Activated T-helper 1 cell treated with anti-CD3 and anti-CD28 coated beads, Interleukin-12 subunit alpha, Interleukin-12 subunit beta, Interleukin-2, Interleukin-4 antibody, amounts not matched to agents 30 ng/mL and 10 ng/mL and 1 ng/mL, durations not matched to agents 14 hours and 24 hours and 36 hours (primary cell): ENCODE measurements at regions not wholly inside any gene's neighbourhood (a gene's known extent, or its start where the extent isn't known, plus 50 kb on each side); places are given as distances from the start of the nearest gene placed in this dataset.

Experiments used
- DNase-seq: peaks from one replicate; pipeline ENCODE4 v3.0.0; 2021; ENCODE audit warnings: low spot score
- H3K27ac Mint-ChIP-seq: one replicate; pipeline ENCODE4 v1.8.0; 2021; ENCODE audit warnings: mild to moderate bottlenecking, mixed read lengths
- H3K27me3 Mint-ChIP-seq: one replicate; pipeline ENCODE4 v1.8.0; 2022; ENCODE audit warnings: mild to moderate bottlenecking, moderate library complexity, mixed read lengths; ENCODE audit not compliant: insufficient read depth
- H3K36me3 Mint-ChIP-seq: one replicate; pipeline ENCODE4 v1.8.0; 2021; ENCODE audit warnings: low read depth, mixed read lengths
- H3K4me1 Mint-ChIP-seq: one replicate; pipeline ENCODE4 v1.8.0; 2021; ENCODE audit warnings: low read depth, mixed read lengths
- H3K4me3 Mint-ChIP-seq: one replicate; pipeline ENCODE4 v1.8.0; 2021; ENCODE audit warnings: mild to moderate bottlenecking, moderate library complexity, mixed read lengths
- H3K9me3 Mint-ChIP-seq: one replicate; pipeline ENCODE4 v1.8.0; 2021; ENCODE audit warnings: mixed read lengths
- intact Hi-C: fragments of 100-400 bp; cut with micrococcal nuclease; formaldehyde crosslinking; loops from one replicate; pipeline ENCODE4 v1.15.1; 2024

DNA sequence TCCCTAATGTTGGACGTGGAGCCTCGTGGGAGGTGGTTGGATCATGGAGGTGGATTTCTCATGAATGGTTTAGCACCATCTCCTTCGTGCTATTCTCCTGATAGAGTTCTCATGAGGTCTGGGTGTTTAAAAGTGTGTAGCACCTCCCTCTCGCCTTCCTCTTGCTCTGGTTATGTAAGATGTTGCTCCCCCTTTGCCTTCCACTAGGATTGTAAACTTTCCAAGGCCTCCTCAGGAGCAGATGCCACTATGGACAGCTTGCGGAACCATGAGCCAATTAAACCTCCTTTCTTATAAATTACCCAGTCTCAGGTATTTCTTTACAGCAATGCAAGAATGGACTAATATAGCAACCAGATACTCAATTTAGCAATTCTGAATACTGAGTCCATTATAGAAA is 82.4 kb upstream of the PELI1 start:
- Mint-ChIP-seq H3K4me1 (peaks cover 59% of the 10 kb centered on the region), H3K27me3 (peaks cover 4% of the 10 kb centered on the region)
- intact Hi-C loops = loop anchor here (5.0 kb wide), 1 partner anchor 36 kb away; no protein-coding TSS in a partner anchor

DNA sequence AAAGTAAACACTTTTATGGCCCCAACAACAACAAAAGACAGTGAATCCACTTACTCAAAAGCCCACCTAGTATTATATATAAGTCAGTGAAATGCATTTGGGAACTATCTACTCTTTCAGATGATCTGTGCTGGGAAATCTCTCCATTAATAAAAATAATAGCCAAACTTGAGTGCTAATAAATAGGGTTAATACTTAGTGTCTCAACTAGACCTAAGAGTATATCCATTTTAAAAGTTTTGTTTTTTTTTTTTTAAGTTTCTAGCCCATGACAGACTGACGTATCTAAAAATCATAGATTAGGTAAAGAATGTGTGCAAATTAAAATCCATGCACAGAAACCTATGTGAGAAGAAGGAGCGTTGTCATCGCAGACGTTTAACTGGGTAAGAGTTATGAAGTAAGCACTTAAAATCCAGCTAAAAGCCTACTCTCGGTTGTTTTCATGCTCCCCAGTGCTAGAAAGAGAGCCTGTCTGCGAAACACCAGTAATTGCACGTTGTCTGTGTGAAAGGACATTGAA is 83.4 kb upstream of the PELI1 start:
- H3K36me3 Mint-ChIP-seq = peaks cover 12% of the 10 kb centered on the region
- H3K27ac Mint-ChIP-seq = no peak overlapping the region

More for the DNA sequence above, 82.4 kb upstream of the PELI1 start:
- Mint-ChIP-seq H3K4me3 (no peak overlapping the region), H3K27ac (no peak overlapping the region), H3K9me3 (peaks cover 3% of the 10 kb centered on the region), H3K36me3 (peaks cover 10% of the 10 kb centered on the region)
- no peak for DNase-seq

DNA sequence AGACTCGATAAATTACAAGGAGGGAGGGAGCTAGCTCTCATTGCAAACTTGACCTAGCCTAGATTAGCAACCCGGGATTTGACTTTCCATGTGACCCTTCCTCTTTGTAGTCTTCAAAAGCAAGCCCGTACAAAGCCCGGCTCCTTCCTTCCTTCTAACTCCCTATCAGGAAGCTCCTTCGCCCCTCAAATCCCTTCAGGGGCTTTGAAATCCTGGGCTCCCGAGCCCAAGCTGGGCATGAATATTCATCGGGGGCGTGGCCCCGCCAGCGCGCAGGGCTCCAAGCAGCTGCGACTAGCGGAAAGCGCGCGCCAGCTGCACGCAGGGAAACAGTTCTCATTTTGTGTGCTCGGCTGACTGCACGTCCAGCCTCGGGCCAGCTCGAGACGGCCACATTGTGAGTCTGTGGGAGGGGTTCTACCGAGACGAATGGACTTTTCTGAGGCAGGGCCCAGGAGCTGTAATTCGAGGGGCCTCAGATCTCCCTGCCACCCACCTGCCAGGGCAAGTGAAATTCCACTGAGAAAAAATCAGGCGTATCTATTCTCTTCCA is 84.0 kb upstream of the PELI1 start:
- peaks cover 9% of the 10 kb centered on the region for H3K36me3 Mint-ChIP-seq
- H3K4me1 Mint-ChIP-seq = peaks cover 44% of the 10 kb centered on the region
- intact Hi-C loops = loop anchor here (1.0 to 5.0 kb wide), 4 partner anchors 13 to 97 kb away; no protein-coding TSS in a partner anchor
- DNase-seq = peak; percentile 54
- peaks cover 3% of the 10 kb centered on the region for H3K9me3 Mint-ChIP-seq
- H3K4me3 Mint-ChIP-seq = peak overlapping the region; percentile 80
- peak overlapping the region; percentile 86 for H3K27ac Mint-ChIP-seq
- peaks cover 7% of the 10 kb centered on the region for H3K27me3 Mint-ChIP-seq

More for the DNA sequence above, 83.4 kb upstream of the PELI1 start:
- DNase-seq = no peak
- H3K9me3 Mint-ChIP-seq = peaks cover 3% of the 10 kb centered on the region
- H3K27me3 Mint-ChIP-seq = peaks cover 7% of the 10 kb centered on the region
- H3K4me1 Mint-ChIP-seq = peaks cover 48% of the 10 kb centered on the region
- peak overlapping the region; percentile 80 for H3K4me3 Mint-ChIP-seq
- intact Hi-C loops = loop anchor here (1.0 to 5.0 kb wide), 4 partner anchors 13 to 98 kb away; no protein-coding TSS in a partner anchor

DNA sequence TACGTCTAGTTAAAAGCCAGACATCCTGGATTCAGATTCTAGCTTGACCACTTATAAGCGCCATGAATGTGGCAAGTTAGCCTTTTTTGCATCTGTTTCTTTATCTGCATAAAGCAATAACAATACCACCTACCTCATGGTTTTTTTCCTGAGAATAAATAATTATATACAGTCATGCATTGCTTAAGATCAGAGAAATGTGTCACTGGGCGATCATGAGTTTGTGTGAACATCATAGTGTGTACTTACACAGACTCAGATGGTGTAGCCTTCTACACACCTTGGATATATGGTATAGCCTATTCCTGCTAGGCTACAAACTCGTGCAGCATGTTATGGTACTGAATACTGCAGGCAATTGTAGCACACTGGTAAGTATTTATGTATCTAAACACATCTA is 84.7 kb upstream of the PELI1 start:
- peaks cover 6% of the 10 kb centered on the region for H3K36me3 Mint-ChIP-seq
- no peaks in the 10 kb centered on the region for H3K9me3 Mint-ChIP-seq
- peaks cover 7% of the 10 kb centered on the region for H3K27me3 Mint-ChIP-seq
- intact Hi-C loops = loop anchor here (1.0 to 5.0 kb wide), 4 partner anchors 14 to 96 kb away; no protein-coding TSS in a partner anchor
- H3K27ac Mint-ChIP-seq = peak overlapping the region; percentile 86
- peaks cover 43% of the 10 kb centered on the region for H3K4me1 Mint-ChIP-seq
- H3K4me3 Mint-ChIP-seq = peak overlapping the region; percentile 80
- no peak for DNase-seq

DNA sequence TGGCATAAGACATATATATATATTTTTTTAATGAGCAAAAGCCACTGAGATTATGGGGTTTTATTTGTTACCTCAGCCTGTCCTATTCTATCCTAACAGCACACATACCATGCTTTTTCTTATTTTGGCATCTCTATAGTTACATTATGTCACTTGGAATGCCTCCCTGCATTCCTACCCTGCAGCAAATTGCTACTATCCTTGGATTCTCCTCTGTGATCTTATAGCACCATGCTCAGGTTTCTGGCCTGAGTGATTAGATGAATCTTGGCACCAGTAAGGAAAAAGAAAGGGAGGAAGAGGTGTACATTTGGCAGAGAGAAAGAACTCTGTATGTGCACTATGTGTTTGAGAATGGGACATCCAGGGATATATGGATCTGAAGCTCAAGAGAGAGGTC is 86.3 kb upstream of the PELI1 start:
- intact Hi-C loops = no loop called here
- no peak for DNase-seq
- H3K9me3 Mint-ChIP-seq = no peaks in the 10 kb centered on the region
- peaks cover 7% of the 10 kb centered on the region for H3K27me3 Mint-ChIP-seq
- H3K4me3 Mint-ChIP-seq = no peak overlapping the region
- H3K4me1 Mint-ChIP-seq = peaks cover 28% of the 10 kb centered on the region
- H3K36me3 Mint-ChIP-seq = peaks cover 7% of the 10 kb centered on the region
- H3K27ac Mint-ChIP-seq = no peak overlapping the region

DNA sequence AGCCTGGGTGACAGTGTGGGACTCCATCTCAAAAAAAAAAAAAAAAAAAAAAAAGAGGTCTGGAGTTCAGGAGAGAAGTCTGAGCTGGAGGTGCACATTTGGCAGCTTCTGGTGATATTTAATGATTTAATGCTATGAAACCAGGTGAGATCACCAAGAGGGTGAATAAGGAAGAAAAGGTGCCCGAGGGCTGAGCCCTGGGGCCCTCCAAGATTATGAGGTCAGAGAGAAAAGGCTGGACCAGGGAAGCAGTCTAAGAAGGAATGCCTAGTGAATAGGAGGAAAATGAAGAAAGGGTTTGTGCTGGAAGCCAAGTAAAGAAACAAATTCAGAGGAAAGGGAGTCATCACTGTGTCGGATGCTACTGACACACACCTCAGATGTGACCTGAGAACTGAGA is 88.0 kb upstream of the PELI1 start:
- Mint-ChIP-seq H3K27me3 (peaks cover 7% of the 10 kb centered on the region), H3K4me3 (no peak overlapping the region), H3K27ac (no peak overlapping the region), H3K4me1 (peaks cover 25% of the 10 kb centered on the region), H3K9me3 (no peaks in the 10 kb centered on the region), H3K36me3 (peaks cover 9% of the 10 kb centered on the region)
- intact Hi-C loops = no loop called here
- DNase-seq = no peak

DNA sequence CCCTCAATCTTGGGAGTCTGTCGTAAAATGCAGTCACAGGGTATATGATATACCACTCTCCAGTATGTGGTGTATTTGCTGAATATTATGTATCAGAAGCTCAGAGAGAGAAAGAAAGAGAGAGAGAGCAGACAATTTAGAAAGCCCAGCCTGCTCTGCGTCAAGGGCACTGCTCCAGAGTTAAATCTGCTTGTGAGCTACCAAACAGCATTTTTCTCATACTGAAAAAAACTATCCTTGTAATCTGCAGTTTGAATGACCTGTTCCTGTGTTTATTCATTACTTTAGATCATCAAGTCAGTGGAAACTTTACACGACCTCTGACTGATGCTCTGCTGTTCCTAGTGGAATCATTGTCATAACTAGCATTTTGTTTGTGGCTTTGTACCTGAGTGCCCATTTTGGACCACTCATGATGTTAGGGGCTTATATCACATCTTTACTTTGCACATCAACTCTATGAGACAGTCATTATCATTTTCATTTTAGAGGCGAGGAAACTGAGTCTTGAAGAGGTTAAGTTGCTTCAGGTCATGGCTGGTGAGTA is 89.2 kb upstream of the PELI1 start:
- H3K4me3 Mint-ChIP-seq = no peak overlapping the region

DNA sequence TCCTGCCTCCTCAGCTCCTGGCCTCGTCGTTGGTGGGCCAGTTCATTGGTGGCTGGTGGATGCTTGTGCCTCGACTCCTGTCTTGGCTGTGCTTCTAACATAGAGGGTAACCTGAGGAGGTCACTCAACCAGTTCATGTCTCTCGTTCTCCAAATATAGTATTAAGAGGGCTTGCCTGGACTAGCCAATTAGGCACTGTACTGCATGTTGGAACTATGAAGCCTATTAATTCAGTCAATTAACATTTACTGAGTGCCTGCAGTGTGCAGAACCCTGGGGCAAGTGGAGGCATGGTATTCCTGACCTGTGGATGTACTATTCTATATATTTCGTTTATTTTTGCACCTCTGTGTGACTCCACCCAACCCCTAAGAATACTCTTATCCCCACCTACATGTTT is 89.9 kb upstream of the PELI1 start:
- Mint-ChIP-seq H3K9me3 (no peaks in the 10 kb centered on the region), H3K27ac (no peak overlapping the region), H3K27me3 (peaks cover 7% of the 10 kb centered on the region), H3K4me3 (no peak overlapping the region), H3K36me3 (peaks cover 11% of the 10 kb centered on the region), H3K4me1 (peaks cover 8% of the 10 kb centered on the region)
- intact Hi-C loops = no loop called here
- no peak for DNase-seq

More for the DNA sequence above, 89.2 kb upstream of the PELI1 start:
- intact Hi-C loops = no loop called here
- Mint-ChIP-seq H3K4me1 (peaks cover 13% of the 10 kb centered on the region), H3K27ac (no peak overlapping the region), H3K27me3 (peaks cover 7% of the 10 kb centered on the region), H3K9me3 (no peaks in the 10 kb centered on the region), H3K36me3 (peaks cover 9% of the 10 kb centered on the region)
- DNase-seq = no peak

DNA sequence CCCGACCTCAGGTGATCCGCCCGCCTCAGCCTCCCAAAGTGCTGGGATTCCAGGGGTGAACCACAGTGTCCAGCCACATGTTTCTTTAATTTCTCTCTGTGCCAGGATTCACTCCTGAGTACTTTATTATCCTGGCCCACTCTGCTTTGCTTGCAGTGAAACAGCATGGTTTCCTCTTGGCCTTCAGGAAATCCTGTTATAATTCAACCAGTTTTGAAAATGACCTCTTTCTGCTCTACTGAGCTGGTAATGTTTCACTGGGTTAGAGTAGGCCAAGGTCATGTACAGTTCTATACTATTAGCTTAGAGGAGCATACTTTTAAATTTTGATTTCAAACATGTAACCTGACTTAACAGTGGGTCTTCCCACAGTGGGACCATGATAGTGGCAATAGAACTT is 90.6 kb upstream of the PELI1 start:
- intact Hi-C loops = no loop called here
- H3K9me3 Mint-ChIP-seq = no peaks in the 10 kb centered on the region
- no peak overlapping the region for H3K27ac Mint-ChIP-seq
- peaks cover 5% of the 10 kb centered on the region for H3K27me3 Mint-ChIP-seq
- no peak overlapping the region for H3K4me3 Mint-ChIP-seq
- DNase-seq = no peak
- peaks cover 11% of the 10 kb centered on the region for H3K36me3 Mint-ChIP-seq
- H3K4me1 Mint-ChIP-seq = peaks cover 8% of the 10 kb centered on the region

DNA sequence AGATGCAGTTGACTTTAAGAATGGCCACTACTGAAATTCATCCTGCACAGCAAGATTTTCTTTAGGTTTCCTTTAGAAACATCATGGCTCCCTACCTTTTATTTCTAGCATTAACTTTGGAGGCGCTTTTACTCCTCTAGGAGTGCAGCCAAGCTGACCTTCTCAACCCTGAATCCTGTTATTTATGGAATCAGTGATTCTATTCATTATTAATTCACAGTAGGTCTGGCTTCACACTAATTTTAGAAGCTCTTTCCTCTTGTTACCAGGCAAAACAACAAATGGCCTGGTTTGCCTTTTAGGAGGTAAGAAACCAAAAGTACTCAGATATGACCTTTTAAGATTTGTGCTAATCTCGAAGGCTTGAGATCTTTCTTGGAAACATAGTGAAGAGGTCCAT is 93.0 kb upstream of the PELI1 start:
- no peak overlapping the region for H3K4me3 Mint-ChIP-seq
- H3K9me3 Mint-ChIP-seq = peaks cover 7% of the 10 kb centered on the region
- H3K27me3 Mint-ChIP-seq = peaks cover 8% of the 10 kb centered on the region
- H3K36me3 Mint-ChIP-seq = peaks cover 8% of the 10 kb centered on the region
- no peak for DNase-seq
- intact Hi-C loops = no loop called here
- H3K4me1 Mint-ChIP-seq = peaks cover 8% of the 10 kb centered on the region
- no peak overlapping the region for H3K27ac Mint-ChIP-seq

DNA sequence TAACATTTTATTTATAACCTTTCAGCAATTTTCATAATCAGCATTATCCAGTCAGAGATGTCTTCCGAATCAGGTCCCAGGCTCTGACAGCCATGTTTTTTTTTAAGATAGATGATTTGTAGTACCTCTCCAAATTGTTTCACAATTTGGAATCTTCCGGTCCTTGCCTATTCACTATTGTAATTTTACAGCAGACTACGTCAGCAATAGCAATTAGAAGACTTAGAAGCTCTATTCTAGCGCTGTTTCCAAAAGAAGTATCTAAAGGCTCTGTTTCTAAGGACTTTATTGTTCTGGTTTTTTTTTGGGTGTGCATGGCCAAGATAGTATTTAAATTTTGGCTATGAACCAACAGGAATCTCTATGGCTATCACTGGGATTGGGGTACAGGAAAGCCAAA is 94.6 kb upstream of the PELI1 start:
- H3K9me3 Mint-ChIP-seq = peaks cover 10% of the 10 kb centered on the region
- H3K4me3 Mint-ChIP-seq = no peak overlapping the region
- H3K4me1 Mint-ChIP-seq = peaks cover under 1% of the 10 kb centered on the region
- no peak overlapping the region for H3K27ac Mint-ChIP-seq
- peaks cover 6% of the 10 kb centered on the region for H3K27me3 Mint-ChIP-seq
- peaks cover 6% of the 10 kb centered on the region for H3K36me3 Mint-ChIP-seq
- intact Hi-C loops = no loop called here
- no peak for DNase-seq

DNA sequence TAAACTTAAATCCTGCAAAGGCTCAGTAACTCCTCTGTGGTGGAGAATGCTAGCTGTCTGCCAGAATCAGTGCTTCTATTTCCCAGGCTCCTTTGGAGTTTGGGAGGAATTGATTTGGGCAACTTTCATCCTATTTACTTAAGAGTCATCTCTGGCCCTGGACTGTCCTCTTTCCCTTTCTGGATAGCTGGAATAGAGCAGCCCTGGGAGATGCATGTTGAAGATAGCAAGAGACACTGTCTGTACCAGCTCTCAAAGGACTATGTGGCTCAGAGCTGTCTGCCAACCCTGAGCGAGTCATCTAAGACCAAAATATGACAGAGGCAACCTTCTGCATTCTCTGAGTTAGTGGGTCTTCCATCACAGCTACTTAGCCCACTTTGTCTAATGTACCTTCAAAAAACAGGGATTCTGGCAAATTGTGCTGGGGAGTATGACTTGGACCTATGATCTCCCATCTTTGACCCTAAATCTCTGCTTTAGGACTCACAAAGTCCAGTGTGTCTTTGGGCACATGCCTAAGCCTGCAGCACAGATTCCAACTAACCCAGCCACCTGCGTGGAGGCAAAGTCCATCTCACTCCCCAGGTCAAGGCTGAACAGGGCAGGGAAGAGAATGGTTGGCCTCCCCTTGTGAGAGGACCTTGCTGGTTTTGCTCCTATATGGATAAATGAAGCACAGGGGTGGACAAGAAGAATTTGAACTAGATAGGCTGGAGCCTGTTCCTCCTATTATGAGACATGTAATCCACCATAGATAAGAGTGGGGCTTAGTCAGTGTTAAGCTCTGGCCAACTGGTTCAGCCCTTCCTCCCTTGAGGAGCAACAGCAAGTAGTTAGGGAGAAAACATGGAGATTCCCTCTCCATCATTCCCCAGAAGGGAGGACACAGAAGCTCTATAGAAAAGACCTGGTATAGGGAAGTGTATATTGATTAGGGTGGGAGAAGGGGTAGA is 99.1 kb upstream of the PELI1 start:
- Mint-ChIP-seq H3K4me1 (no peaks in the 10 kb centered on the region), H3K36me3 (peaks cover 2% of the 10 kb centered on the region), H3K4me3 (no peak overlapping the region), H3K9me3 (peaks cover 10% of the 10 kb centered on the region), H3K27ac (no peak overlapping the region), H3K27me3 (peaks cover 10% of the 10 kb centered on the region)
- no peak for DNase-seq
- intact Hi-C loops = no loop called here

DNA sequence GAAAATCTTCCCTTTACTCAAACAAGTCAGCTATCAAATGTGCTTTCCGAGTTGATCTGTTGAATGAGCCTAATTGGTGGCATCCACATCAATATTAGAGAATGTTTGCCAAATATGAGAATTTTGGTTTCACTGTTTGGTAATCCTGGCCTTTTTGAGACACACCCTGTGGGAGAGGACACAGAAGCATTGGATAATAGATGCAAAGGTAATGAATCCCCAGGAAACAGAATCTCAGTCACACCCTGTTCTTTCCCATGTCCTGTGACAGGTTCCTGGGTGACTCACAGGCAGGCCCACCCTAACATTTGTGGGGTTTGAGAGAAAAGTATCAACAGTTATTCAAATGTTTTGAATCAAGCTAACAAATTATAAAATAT is 99.8 kb upstream of the PELI1 start:
- Mint-ChIP-seq H3K27me3 (peaks cover 10% of the 10 kb centered on the region), H3K4me1 (no peaks in the 10 kb centered on the region), H3K36me3 (no peaks in the 10 kb centered on the region), H3K27ac (no peak overlapping the region), H3K4me3 (no peak overlapping the region), H3K9me3 (peaks cover 10% of the 10 kb centered on the region)
- intact Hi-C loops = no loop called here
- DNase-seq = no peak
